WI38 (cell line): ENCODE measurements at regions not wholly inside any gene's neighbourhood (a gene's known extent, or its start where the extent isn't known, plus 50 kb on each side); places are given as distances from the start of the nearest gene placed in this dataset.

Experiments
- H3K4me3 ChIP-seq: 2 replicates; pipeline ENCODE4 v1.5.1; 2011; ENCODE audit warnings: low read depth, mild to moderate bottlenecking, control low read depth, low read length
- TF ChIP-seq, protein P1 (sequence below): IDR thresholded peaks from 2 replicates; pipeline ENCODE4 v1.5.1; 2012; ENCODE audit warnings: low read depth, mild to moderate bottlenecking, control low read depth, low read length

DNA sequence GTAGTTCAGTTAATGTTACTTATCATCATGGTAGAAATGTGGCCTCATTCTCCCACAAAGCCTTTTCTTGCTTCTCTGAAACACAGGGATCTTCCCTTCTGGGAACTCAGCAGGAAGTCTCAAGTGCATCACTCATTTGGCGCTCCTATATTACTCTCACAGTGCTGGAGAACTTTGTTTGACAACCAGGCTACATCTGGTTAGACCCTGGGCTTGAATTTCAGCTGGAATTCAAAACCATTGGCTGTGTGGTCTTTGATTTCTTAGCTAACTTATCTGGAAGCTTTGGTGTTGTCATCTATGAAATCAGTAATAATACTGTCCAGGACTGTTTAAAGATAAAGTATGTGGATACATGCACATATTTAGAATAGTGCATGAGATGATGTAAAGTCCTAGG, 1777.1 kb downstream of the MAT2B start:
- TF ChIP-seq, protein P1, sequence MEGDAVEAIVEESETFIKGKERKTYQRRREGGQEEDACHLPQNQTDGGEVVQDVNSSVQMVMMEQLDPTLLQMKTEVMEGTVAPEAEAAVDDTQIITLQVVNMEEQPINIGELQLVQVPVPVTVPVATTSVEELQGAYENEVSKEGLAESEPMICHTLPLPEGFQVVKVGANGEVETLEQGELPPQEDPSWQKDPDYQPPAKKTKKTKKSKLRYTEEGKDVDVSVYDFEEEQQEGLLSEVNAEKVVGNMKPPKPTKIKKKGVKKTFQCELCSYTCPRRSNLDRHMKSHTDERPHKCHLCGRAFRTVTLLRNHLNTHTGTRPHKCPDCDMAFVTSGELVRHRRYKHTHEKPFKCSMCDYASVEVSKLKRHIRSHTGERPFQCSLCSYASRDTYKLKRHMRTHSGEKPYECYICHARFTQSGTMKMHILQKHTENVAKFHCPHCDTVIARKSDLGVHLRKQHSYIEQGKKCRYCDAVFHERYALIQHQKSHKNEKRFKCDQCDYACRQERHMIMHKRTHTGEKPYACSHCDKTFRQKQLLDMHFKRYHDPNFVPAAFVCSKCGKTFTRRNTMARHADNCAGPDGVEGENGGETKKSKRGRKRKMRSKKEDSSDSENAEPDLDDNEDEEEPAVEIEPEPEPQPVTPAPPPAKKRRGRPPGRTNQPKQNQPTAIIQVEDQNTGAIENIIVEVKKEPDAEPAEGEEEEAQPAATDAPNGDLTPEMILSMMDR, result no peak
- no peak overlapping the region for H3K4me3 ChIP-seq

DNA sequence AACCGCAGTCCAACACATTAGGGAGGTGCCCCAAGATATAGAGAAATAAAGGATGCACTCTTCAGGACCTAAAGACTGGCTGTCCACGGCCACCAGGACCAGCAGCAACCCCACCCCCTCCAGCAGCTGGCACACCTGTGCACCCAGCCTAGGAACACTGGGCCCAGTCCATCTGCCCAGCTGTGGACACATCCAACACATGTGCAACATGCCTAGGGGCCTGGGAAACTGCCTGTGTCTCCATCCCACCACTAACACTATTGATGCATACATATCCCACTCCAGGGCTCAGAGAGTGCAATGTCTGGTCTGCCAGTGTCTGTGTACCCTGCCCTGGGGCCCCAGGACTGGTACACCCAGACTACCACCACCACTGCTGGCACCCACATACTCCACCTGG, 1781.3 kb downstream of the MAT2B start:
- H3K4me3 ChIP-seq, result no peak overlapping the region
- TF ChIP-seq, protein P1, result no peak

DNA sequence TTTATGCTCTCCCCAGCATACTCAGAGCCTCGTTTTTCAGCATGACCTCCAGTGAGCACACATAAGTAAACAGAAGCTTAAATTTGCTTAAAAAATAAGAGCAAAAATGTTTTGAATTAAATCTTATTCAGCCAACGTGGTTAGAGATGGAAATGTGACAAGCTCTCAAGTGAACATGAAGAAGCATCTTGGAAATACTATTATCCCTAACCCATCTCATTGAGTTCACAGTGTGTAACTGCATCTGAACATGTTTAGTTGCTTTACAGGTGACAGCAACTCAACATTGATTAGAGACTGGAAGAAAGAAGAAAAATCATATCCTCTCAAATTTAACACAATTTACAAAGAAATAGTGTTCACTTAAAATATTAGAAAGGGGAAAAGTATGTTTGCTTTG, 1785.1 kb downstream of the MAT2B start:
- no peak overlapping the region for H3K4me3 ChIP-seq
- TF ChIP-seq, protein P1, result no peak

DNA sequence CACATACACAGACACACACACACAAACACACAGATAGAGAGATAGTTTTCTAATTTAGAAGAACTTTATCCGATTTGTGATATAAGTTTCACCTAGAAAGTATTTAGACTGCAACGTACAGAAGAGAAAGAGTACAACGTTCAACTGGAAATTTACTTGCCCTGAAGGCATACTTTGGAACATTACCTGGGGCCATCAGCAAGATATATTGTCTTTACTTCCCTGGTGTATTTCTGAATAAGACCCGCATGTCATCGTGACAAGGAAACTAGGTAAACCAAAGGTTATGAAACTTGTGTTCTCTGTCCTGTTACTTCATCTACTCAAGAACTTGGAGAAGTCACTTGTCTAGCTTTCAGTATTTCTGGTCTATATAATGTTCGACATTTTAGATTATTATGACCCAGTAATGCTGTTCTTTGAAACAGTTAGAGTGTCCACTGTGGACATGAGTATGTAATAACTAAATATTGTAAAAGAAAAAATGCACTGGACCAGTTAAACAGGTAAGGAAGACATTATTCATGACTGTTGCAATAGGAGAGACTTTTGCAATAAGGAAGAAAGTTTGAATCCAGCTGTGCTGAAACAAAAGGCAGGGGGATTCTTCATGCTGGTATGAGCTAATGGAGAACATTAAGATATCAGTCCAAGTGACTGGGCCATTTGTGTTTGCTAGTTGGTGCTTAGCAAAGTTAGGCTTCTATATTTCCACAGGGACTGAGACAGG, 1791.1 kb downstream of the MAT2B start:
- no peak overlapping the region for H3K4me3 ChIP-seq
- TF ChIP-seq, protein P1, result no peak

DNA sequence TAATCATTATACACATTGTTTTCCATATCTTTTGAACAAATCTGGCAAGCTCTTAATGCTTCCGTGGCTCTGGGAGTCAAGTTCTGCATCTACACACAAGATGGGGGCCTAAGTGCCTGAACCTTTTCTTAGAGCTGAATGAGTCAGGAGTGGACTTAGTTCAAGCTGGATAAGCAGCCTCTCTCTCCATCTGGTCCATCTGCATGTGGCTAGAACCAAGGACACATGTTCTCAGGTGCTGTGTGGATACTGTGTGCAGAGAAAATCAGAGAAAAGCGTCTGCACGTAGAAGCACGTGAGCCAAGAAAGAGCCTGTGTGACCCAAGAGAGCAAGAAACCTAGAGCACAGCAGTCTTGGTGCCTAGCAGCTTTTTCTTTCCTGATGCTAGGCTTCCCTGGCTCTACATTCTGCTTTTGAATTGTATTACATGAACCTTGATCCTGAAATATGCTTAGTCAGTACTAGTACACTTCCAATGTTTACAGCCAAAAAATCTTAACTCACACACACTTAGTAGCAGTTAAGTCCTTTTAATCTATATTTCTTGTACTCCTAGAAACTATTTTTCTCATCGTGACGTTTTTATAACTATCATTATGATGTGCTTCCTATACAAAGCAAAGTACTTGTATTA, 1798.9 kb downstream of the MAT2B start:
- H3K4me3 ChIP-seq, result no peak overlapping the region
- TF ChIP-seq, protein P1, result no peak

DNA sequence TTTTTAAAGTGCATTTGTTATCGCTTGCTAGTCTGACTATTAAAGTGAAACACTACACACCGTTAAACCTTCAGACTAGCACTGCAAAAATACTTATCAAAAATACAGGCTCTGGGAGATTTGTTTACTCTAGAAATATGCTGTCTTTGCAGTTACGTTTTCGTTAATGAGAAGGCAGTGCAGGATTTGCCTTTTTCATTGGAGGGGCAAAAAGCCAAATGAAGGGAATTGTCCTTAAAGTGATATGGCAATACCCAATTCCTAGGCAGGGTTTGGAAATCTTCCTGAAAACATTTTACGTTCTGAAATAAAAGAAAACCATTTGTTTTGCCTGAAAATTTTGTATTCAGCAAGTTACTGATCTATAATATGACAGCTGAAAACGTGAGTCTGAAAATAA, 1800.2 kb downstream of the MAT2B start:
- no peak overlapping the region for H3K4me3 ChIP-seq
- TF ChIP-seq, protein P1, result no peak

DNA sequence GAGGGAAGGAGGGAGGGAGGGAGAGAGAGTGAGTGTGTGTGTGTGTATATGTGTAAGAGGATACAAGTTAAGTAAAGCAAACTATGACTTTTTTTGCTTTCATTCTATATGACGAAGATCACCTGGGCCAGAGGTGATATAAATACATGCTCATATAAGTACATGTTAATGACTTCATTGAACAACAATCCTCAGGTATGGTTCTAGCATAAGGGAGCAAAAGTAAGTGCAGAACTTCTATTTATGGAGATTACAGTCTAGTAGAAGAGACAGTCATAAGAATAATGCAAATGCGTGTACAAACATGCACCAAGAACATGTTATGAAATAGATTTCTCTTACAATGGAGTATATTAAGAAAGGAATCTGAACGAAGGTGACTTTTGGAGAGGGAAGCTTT, 1804.0 kb downstream of the MAT2B start:
- TF ChIP-seq, protein P1, result no peak
- no peak overlapping the region for H3K4me3 ChIP-seq
